ENCODE measurements at regions not wholly inside any gene's neighbourhood (a gene's known extent, or its start where the extent isn't known, plus 50 kb on each side); places are given as distances from the start of the nearest gene placed in this dataset.

DNA sequence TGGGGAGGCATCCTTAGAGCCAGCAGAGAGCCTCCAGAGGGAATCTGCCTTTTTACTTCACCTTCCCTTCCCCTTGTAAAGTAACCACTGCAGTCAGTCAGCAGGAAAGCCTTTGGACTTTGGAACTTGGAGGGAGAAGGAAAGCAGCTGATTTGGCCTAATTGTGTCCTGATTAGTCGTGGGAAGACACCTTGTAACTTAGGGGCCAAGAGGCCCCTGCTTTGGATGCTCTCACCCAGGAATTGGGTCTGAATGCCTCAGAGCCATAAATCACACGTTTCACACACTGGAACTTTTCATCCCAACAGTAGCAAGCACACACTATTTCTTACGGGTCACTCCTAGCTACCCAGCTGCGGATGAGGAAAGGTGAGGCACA is 81.0 kb upstream of the PPM1B start:
- TF ChIP-seq TAF1 (IDR thresholded peaks at IDR 0.05; ENCODE audit: borderline replicate concordance, insufficient read depth, low read length) (no peak), POLR2AphosphoS5 (IDR thresholded peaks at IDR 0.05; ENCODE audit: low read depth, low read length) (no peak), SIN3A (IDR thresholded peaks at IDR 0.05; ENCODE audit: borderline replicate concordance, insufficient read depth, low read length) (no peak), FOXP2 (optimal IDR thresholded peaks at IDR 0.05; ENCODE audit: borderline replicate concordance, extremely low read depth, extremely low read length, insufficient read depth) (no peak)
- TF ChIP-seq, protein P1, sequence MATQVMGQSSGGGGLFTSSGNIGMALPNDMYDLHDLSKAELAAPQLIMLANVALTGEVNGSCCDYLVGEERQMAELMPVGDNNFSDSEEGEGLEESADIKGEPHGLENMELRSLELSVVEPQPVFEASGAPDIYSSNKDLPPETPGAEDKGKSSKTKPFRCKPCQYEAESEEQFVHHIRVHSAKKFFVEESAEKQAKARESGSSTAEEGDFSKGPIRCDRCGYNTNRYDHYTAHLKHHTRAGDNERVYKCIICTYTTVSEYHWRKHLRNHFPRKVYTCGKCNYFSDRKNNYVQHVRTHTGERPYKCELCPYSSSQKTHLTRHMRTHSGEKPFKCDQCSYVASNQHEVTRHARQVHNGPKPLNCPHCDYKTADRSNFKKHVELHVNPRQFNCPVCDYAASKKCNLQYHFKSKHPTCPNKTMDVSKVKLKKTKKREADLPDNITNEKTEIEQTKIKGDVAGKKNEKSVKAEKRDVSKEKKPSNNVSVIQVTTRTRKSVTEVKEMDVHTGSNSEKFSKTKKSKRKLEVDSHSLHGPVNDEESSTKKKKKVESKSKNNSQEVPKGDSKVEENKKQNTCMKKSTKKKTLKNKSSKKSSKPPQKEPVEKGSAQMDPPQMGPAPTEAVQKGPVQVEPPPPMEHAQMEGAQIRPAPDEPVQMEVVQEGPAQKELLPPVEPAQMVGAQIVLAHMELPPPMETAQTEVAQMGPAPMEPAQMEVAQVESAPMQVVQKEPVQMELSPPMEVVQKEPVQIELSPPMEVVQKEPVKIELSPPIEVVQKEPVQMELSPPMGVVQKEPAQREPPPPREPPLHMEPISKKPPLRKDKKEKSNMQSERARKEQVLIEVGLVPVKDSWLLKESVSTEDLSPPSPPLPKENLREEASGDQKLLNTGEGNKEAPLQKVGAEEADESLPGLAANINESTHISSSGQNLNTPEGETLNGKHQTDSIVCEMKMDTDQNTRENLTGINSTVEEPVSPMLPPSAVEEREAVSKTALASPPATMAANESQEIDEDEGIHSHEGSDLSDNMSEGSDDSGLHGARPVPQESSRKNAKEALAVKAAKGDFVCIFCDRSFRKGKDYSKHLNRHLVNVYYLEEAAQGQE (IDR thresholded peaks at IDR 0.05; ENCODE audit: insufficient read depth in 1 of 2, low read depth in 2 of 2, low read length in 2 of 2): no peak

DNA sequence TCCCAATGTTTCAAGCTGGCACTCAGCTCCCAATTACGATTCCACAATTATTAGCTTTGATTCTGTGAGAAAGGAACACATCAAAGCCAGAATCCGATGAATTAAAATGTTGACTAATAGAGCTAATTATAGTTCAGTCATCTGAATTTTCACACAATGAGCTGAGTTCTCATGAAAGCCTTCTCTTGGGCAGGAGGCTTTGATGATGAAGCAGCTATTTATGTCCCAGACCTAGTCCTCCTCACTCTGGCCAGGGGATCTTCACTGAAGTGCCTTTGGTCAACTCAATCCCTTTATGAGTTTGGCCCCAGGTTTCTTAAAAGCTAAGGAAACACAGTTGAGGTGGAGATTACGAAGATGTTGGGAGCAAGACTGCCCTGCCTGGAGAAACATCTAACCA is 74.7 kb upstream of the PPM1B start:
- TF ChIP-seq, protein P1 (IDR thresholded peaks at IDR 0.05; ENCODE audit: insufficient read depth in 1 of 2, low read depth in 2 of 2, low read length in 2 of 2): no peak
- TF ChIP-seq FOXP2 (optimal IDR thresholded peaks at IDR 0.05; ENCODE audit: borderline replicate concordance, extremely low read depth, extremely low read length, insufficient read depth) (no peak), TAF1 (IDR thresholded peaks at IDR 0.05; ENCODE audit: borderline replicate concordance, insufficient read depth, low read length) (no peak), SIN3A (IDR thresholded peaks at IDR 0.05; ENCODE audit: borderline replicate concordance, insufficient read depth, low read length) (no peak), POLR2AphosphoS5 (IDR thresholded peaks at IDR 0.05; ENCODE audit: low read depth, low read length) (no peak)

DNA sequence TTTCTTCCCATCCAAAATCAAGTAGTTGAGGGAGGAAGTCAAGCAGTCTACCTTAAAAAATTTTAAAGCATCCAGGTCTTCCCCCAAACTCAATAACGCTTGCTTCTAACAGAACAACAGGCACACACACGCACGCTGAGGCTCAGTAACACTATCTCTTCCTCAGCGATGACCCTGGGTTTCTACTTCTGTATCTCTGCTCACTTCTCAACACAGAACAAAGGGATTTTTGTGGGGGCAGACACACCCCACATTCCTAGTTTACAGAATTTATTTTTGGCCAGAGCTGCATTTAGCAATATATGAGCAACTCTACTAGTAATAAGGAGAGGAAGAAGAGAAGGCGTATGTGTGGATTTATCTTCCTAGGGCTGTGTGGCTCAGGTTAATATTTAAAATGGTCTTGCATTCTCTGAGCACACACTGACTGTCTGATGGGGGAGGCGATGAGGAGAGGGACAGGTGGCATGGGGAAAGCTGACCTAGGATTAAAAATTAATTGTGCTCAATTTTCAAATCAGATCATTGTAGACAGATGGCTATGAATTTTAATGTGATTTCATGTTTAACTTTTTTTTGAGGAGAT is 71.3 kb upstream of the PPM1B start:
- no peak for TF ChIP-seq FOXP2 (optimal IDR thresholded peaks at IDR 0.05; ENCODE audit: borderline replicate concordance, extremely low read depth, extremely low read length, insufficient read depth)
- TF ChIP-seq, protein P1 (IDR thresholded peaks at IDR 0.05; ENCODE audit: insufficient read depth in 1 of 2, low read depth in 2 of 2, low read length in 2 of 2): no peak
- TF ChIP-seq POLR2AphosphoS5 (IDR thresholded peaks at IDR 0.05; ENCODE audit: low read depth, low read length): no peak
- TF ChIP-seq TAF1 (IDR thresholded peaks at IDR 0.05; ENCODE audit: borderline replicate concordance, insufficient read depth, low read length): no peak
- TF ChIP-seq SIN3A (IDR thresholded peaks at IDR 0.05; ENCODE audit: borderline replicate concordance, insufficient read depth, low read length): no peak

DNA sequence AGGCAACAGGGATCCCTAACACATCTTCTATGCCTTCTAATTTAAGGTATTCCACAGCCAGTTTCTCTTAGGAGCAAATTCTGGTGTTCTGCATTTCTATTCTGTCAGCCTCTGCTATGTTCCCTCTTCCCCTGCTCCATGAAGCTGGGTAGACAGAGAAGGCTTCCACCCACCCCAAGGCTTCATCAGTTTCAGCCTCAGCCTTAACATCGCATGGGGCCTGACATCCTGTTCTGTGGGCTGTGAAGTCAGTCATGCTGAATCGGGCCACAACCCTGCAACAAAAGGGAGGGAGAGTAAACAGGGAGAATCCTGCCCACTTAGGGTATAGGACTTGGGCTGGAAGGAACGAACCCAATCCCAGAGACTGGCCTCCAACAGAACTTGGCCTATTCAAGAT is 70.6 kb upstream of the PPM1B start:
- TF ChIP-seq FOXP2 (optimal IDR thresholded peaks at IDR 0.05; ENCODE audit: borderline replicate concordance, extremely low read depth, extremely low read length, insufficient read depth): no peak
- TF ChIP-seq, protein P1 (IDR thresholded peaks at IDR 0.05; ENCODE audit: insufficient read depth in 1 of 2, low read depth in 2 of 2, low read length in 2 of 2): no peak
- no peak for TF ChIP-seq POLR2AphosphoS5 (IDR thresholded peaks at IDR 0.05; ENCODE audit: low read depth, low read length)
- no peak for TF ChIP-seq TAF1 (IDR thresholded peaks at IDR 0.05; ENCODE audit: borderline replicate concordance, insufficient read depth, low read length)

DNA sequence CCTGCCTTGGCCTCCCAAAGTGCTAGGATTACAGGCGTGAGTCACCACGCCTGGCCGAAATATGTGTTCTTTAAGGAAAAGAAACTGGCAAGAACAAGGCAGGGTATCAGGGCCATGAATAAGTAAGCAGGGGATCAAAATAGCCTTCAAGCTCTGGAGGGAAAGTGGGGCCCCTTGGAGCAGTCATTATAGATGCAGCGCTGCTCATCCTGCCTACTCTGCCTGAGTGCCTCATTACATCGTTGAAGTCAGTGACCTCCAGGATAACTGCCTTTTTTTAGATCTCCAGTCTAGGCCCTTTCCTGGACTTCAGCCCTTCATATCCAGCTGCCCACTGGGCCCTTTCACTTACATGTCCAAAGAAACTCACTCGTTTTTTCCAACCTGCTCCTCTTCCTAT is 69.8 kb upstream of the PPM1B start:
- TF ChIP-seq FOXP2 (optimal IDR thresholded peaks at IDR 0.05; ENCODE audit: borderline replicate concordance, extremely low read depth, extremely low read length, insufficient read depth): no peak
- TF ChIP-seq, protein P1 (IDR thresholded peaks at IDR 0.05; ENCODE audit: insufficient read depth in 1 of 2, low read depth in 2 of 2, low read length in 2 of 2): no peak
- TF ChIP-seq POLR2AphosphoS5 (IDR thresholded peaks at IDR 0.05; ENCODE audit: low read depth, low read length): no peak
- TF ChIP-seq TAF1 (IDR thresholded peaks at IDR 0.05; ENCODE audit: borderline replicate concordance, insufficient read depth, low read length): no peak
- TF ChIP-seq SIN3A (IDR thresholded peaks at IDR 0.05; ENCODE audit: borderline replicate concordance, insufficient read depth, low read length): no peak

Measured in PFSK-1 (cell line).